Rectal smooth muscle tissue (tissue), 1 donor: ENCODE measurements at regions not wholly inside any gene's neighbourhood (a gene's known extent, or its start where the extent isn't known, plus 50 kb on each side); places are given as distances from the start of the nearest gene placed in this dataset.
"Not testable (repeated sequence)": the region's sequence is repeated elsewhere in the genome, so short reads cannot be mapped to it uniquely, and the experiment has no call there.

Experiments used
- H3K27ac ChIP-seq: one replicate; pipeline ENCODE4 v1.7.0; 2013; ENCODE audit warnings: low read depth, low read length, inconsistent platforms
- H3K27me3 ChIP-seq: one replicate; pipeline ENCODE4 v1.7.0; 2013; ENCODE audit warnings: low read length; ENCODE audit not compliant: control insufficient read depth, insufficient read depth
- H3K36me3 ChIP-seq: one replicate; pipeline ENCODE4 v1.7.0; 2013; ENCODE audit warnings: low read length; ENCODE audit not compliant: control insufficient read depth, insufficient read depth
- H3K4me1 ChIP-seq: one replicate; pipeline ENCODE4 v1.7.0; 2013; ENCODE audit warnings: low read length; ENCODE audit not compliant: control insufficient read depth, insufficient read depth
- H3K4me3 ChIP-seq: one replicate; pipeline ENCODE4 v1.7.0; 2013; ENCODE audit warnings: low read length
- H3K9ac ChIP-seq: one replicate; pipeline ENCODE4 v1.7.0; 2013; ENCODE audit warnings: low read length

GRCh38 chr5:18380729-18381362 is 746.6 kb downstream of the TAF11L14 start:
- H3K27me3 ChIP-seq: no peaks in the 10 kb centered on the region
- H3K4me3 ChIP-seq: no peak overlapping the region
- no peaks in the 10 kb centered on the region for H3K36me3 ChIP-seq
- no peak overlapping the region for H3K27ac ChIP-seq
- no peak overlapping the region for H3K9ac ChIP-seq
- no peaks in the 10 kb centered on the region for H3K4me1 ChIP-seq

DNA sequence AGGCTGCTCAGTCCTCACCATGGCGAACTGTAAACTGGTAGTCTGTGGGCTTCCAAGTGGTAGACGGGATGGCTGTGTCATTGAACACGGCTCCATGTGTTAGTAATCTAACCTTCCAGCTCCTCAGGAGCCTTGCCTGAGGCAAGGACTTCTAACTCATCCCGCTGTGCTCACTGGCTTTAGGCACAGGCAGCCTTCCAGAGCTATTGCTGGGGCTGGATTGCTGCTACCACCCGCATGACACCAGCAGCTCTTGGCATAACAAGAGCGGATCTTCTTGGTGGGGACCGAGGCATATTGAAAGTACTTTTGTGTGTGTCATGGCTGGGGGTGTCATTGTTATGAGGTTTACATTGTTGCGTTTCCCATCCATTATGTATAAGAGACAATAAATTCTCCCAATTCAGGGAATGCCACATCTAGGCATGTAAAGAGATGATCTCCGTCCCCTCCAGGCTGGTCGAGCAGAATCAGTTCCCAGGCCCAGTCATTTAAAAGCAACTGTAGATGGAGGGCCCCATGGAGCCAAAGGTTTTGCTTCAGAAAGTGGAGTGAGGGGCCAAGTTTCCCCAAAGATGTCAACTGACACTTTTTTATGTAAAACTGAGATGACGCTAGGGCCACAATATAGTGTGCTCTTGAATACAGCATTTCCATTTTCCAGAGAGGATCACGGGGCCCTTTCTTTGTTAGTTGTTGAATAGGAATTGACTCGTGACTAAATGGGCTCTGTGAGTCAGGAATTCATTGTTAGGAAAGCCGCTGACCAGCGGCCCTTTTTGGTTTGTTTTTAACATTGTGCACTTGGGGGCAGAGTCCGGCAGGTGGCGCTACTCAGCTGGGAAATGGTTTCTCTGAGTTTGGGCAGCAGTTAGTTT is 759.5 kb downstream of the TAF11L14 start:
- Histone ChIP-seq H3K36me3 (no peaks in the 10 kb centered on the region), H3K4me3 (no peak overlapping the region), H3K4me1 (no peaks in the 10 kb centered on the region), H3K27ac (no peak overlapping the region), H3K27me3 (no peaks in the 10 kb centered on the region), H3K9ac (no peak overlapping the region)

- Histone ChIP-seq H3K27me3 (no peaks in the 10 kb centered on the region), H3K4me3 (no peak overlapping the region), H3K9ac (no peak overlapping the region), H3K4me1 (no peaks in the 10 kb centered on the region), H3K36me3 (no peaks in the 10 kb centered on the region), H3K27ac (no peak overlapping the region)
These were observed 760.2 kb downstream of the TAF11L14 start for GRCh38 chr5:18394443-18394804.

DNA sequence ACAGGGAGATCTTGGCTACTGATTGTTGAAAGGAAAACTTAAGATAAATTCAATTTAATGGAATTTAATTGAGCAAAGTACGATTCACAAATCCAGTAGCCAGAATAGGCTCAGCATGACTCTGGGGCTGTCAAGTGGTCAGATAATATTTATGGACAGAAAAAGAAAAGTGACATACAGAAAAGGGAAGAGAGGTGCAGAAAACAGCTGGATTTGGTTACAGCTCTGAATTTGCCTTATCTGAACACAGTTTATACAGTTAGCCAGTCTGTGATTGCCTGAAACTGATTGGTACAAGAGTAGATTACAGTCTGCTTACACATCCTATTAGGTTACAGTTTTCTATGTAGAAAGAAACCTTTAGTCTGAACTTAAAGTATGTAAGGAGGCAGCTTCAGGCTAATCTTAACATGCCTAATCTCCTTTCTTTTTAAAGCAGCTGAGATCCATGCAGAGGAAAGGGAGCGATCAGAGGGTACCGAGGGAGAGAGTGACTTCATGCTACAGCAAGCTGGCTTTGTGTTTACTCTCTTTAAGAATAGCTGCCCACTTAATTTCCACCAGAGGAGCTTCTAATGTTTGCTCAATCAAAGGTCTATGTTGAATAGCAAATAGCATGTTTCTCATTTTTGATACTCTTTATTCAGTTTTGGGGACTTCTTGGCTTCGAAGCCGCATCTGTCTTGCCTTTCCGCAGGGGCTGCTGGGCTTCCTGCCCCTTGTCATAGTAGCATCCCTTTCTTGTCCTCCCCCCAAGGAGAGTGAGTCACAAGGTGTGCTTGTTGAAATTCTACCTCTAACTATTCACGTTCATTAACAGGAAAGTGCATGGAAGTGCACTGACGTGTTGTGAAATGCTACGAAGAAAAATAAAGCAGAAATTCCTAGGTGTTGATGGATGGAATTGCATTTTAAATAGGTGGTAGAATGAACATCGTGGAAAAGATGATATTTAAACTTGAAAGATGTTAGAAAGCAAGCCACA is 761.2 kb downstream of the TAF11L14 start:
- no peak overlapping the region for H3K27ac ChIP-seq
- no peaks in the 10 kb centered on the region for H3K36me3 ChIP-seq
- no peaks in the 10 kb centered on the region for H3K4me1 ChIP-seq
- H3K27me3 ChIP-seq: no peaks in the 10 kb centered on the region
- H3K4me3 ChIP-seq: no peak overlapping the region
- no peak overlapping the region for H3K9ac ChIP-seq

GRCh38 chr5:18397371-18397770 is 763.1 kb downstream of the TAF11L14 start:
- H3K27me3 ChIP-seq: no peaks in the 10 kb centered on the region
- H3K4me1 ChIP-seq: no peaks in the 10 kb centered on the region
- no peak overlapping the region for H3K9ac ChIP-seq
- no peaks in the 10 kb centered on the region for H3K36me3 ChIP-seq
- no peak overlapping the region for H3K4me3 ChIP-seq
- H3K27ac ChIP-seq: no peak overlapping the region

GRCh38 chr5:18397891-18398290 is 763.6 kb downstream of the TAF11L14 start:
- Histone ChIP-seq H3K27ac (no peak overlapping the region), H3K27me3 (no peaks in the 10 kb centered on the region), H3K9ac (no peak overlapping the region), H3K4me1 (no peaks in the 10 kb centered on the region), H3K36me3 (no peaks in the 10 kb centered on the region), H3K4me3 (no peak overlapping the region)

- H3K4me1 ChIP-seq, H3K9ac ChIP-seq, H3K27ac ChIP-seq, H3K36me3 ChIP-seq, H3K4me3 ChIP-seq, H3K27me3 ChIP-seq: not testable (repeated sequence)
These were observed 765.4 kb downstream of the TAF11L14 start for GRCh38 chr5:18399461-18400327.

DNA sequence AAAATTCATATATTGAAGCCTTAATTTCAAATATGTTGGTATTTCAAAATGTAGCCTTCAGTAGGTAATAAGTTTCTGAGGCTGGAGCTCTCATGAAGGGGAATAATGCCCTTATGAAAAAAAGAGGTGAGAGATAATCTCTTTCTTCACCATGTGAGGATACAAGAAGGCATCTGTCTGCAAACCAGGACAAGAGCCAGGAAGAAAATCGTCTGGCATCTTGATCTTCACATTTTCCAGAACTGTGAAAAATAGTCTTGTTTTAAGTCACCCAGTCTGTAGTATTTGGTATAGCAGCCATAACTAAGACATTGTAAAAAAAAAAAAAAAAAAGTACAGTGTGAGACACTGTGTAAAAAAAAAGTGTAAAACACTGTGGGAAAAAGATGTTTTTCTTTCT is 768.9 kb downstream of the TAF11L14 start:
- no peak overlapping the region for H3K9ac ChIP-seq
- H3K4me1 ChIP-seq: no peaks in the 10 kb centered on the region
- no peak overlapping the region for H3K4me3 ChIP-seq
- no peaks in the 10 kb centered on the region for H3K27me3 ChIP-seq
- H3K27ac ChIP-seq: no peak overlapping the region
- no peaks in the 10 kb centered on the region for H3K36me3 ChIP-seq

- Histone ChIP-seq H3K9ac (no peak overlapping the region), H3K27me3 (no peaks in the 10 kb centered on the region), H3K27ac (no peak overlapping the region), H3K4me3 (no peak overlapping the region), H3K4me1 (no peaks in the 10 kb centered on the region), H3K36me3 (no peaks in the 10 kb centered on the region)
These were observed 769.7 kb downstream of the TAF11L14 start for GRCh38 chr5:18403941-18404438.

- no peaks in the 10 kb centered on the region for H3K4me1 ChIP-seq
- H3K27ac ChIP-seq: no peak overlapping the region
- no peak overlapping the region for H3K9ac ChIP-seq
- no peaks in the 10 kb centered on the region for H3K36me3 ChIP-seq
- no peaks in the 10 kb centered on the region for H3K27me3 ChIP-seq
- H3K4me3 ChIP-seq: no peak overlapping the region
These were observed 786.5 kb downstream of the TAF11L14 start for GRCh38 chr5:18420711-18421110.

DNA sequence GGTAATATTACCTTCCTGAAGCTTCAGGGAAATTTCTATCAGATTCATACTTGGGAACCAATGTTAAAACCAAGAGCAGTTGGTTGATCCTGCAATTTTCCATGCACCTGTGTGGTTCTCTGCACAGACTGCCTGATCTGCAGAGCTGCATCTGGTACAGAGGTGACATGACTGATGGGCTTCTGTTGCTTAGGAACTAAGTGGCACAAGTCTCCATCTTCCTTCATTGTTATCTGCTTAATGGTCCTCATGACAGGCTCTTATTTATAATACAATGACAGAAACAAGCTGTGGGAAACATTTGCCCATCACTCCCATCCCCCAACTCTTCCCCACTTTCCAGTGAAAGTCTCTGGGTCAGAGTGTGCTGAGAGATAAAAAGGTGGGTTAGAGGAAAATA is 799.1 kb downstream of the TAF11L14 start:
- no peak overlapping the region for H3K9ac ChIP-seq
- no peak overlapping the region for H3K4me3 ChIP-seq
- H3K27ac ChIP-seq: no peak overlapping the region
- H3K36me3 ChIP-seq: no peaks in the 10 kb centered on the region
- H3K4me1 ChIP-seq: no peaks in the 10 kb centered on the region
- H3K27me3 ChIP-seq: no peaks in the 10 kb centered on the region
